NCI-H1092 (cell line): ENCODE measurements at regions not wholly inside any gene's neighbourhood (a gene's known extent, or its start where the extent isn't known, plus 50 kb on each side); places are given as distances from the start of the nearest gene placed in this dataset.
"Not testable (repeated sequence)": the region's sequence is repeated elsewhere in the genome, so short reads cannot be mapped to it uniquely, and the experiment has no call there.

Source experiments
- DNase-seq: peaks from one replicate; lab custom pipeline; 2025; lab: John Stamatoyannopoulos, UW

DNA sequence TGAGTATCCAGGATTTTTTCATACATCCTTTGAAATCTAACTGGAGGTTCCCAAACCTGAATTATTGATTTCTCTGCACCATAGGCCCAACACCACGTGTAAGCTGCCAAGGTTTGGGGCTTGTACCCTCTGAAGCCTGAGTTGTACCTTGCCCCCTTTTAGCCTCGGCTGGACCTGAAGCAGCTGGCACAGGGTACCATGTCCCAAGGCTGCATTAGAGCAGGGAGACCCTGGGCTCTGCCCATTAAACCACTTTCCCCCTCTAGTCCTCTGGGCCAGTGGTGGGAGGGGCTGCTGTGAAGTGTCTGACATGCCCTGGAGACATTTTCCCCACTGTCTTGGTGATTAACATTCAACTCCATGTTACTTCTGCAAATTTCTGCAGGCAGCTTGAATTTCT, 532.9 kb upstream of the NUDT12 start:
- DNase-seq = no peak

DNA sequence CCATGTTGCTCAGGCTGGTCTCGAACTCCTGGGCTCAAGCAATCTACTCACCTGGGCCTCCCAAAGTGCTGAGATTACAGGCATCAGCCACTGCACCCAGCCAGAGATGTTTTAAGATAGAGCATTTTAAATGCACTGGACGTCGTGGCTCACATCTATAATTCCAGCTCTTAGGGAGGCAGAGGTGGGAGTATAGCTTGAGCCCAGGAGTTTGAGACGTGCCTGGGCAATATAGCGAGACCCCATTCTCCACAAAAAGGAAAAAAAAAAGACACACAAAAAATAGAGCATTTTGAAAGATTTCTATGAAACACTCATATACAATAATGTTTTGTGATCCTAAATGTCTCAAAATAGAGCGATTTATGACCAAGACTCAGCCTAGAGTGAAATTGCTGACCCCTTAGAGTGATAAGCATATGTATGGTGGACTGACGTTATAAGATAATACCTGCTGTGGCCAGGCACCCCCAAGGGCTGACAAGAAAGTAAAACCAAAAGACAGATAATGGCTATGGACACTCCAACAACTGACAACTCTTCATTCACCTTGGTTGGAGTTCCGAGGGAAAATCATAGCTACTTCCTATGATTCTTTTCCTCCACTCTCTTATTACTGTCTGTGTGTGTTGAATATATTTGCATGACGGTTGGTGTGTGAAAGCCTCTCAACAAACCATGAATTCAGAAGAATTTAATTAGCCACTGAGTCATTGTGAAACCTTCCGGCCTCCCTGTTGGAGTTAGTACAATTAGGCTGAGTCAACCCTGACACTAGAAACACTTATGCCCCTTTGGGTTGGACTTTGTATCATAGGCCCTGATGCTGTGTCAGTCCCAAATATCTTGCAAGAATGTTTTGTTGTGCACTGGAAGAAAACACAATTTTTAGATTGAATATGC, 526.5 kb upstream of the NUDT12 start:
- DNase-seq = no peak

DNA sequence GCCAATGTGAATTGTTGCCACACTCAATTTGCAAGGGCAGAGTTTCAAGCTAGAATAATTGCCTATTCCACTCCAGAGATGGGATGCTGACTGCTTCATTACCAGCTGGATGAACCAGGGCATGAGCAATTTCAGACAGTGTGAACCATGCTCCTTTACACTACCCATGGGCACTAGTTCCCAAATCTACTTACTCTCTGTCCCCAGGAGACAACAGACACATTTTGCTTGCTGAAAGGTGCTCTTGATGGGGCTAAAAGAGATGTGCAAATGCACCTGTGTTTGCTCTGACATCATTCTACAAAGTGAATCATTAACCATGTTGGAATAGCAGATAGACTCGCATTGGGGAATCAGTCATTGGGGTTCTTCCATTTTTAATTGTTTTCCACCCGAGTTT, 522.3 kb upstream of the NUDT12 start:
- peak; percentile 44 for DNase-seq

DNA sequence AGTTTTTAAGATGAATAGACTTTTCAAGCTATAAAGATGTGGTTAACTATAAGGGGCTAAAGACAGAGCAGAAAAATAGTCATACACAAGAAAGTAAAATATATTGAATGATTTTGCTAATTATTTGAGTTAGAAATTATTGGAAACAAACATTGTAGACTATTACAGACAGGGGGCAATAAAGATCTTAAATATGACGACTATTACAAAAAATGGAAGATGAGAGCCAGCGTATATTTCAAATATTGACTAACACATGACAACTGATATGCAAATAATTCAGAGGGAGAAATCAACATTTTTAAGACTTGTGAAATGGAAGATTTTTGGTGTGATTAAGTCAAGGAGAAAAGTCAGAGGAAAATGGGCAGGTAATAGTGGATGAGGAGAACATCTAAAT, 520.2 kb upstream of the NUDT12 start:
- no peak for DNase-seq

DNA sequence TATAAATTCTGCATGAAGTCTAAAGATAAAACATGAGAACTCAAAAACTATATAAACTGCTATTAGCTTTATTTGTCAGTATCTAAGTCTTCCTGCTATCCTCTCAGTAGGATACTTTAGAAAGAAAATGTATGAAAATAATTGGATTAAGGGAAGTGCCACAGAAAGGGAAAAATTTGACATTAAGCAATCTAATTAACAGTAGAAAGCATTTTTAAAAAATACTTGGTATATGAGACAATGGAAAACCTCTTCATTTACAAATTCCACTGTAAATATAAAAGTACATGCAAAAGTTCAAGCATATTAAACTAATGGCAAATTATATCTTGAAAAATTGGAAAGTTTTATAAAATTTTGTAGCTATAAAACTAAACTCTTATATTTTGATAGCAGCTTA, 518.6 kb upstream of the NUDT12 start:
- DNase-seq = no peak

DNA sequence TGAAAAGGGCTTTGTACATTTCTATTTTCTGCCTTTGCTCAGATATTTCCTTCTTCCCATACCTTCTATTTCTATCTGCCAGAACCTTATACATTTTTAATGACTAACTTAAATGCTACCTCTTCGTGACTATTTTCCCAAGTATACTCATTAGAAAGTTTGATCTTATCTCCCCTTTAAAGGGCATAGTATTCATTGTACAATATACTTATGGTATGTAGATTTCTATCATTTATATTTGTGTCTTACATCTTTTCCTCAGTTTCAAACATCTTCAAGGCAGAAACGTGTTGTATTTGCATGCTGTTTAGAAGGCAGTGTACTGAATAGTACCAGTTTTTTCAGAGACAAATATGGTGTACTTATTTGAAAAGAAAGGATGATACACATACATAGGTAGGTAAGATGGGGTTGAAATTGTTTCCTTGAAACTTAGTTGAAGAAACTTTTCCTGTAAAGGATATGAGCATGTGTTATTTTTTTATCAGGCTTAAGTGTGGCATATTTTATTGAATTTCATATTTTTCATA, 518.1 kb upstream of the NUDT12 start:
- DNase-seq = no peak

DNA sequence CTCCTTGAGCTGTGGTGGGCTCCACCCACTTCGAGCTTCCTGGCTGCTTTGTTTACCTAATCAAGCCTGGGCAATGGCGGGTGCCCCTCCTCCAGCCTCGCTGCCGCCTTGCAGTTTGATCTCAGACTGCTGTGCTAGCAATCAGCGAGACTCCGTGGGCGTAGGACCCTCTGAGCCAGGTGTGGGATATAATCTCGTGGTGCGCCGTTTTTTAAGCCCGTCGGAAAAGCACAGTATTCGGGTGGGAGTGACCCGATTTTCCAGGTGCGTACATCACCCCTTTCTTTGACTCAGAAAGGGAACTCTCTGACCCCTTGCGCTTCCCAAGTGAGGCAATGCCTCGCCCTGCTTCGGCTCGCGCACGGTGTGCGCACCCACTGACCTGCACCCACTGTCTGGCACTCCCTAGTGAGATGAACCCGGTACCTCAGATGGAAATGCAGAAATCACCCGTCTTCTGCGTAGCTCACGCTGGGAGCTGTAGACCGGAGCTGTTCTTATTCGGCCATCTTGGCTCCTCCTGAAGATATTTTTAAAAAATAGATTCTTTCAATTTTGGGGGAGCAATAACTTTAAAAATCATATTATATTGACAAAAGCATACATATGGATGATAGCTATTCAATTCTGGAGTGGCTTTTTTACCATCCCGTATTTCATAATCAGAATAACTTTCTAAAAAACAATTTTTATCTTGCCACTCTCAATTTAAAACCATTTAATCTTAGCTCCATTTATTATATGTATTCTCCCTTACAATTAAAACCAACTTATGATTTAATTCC, 517.5 kb upstream of the NUDT12 start:
- DNase-seq = not testable (repeated sequence)

DNA sequence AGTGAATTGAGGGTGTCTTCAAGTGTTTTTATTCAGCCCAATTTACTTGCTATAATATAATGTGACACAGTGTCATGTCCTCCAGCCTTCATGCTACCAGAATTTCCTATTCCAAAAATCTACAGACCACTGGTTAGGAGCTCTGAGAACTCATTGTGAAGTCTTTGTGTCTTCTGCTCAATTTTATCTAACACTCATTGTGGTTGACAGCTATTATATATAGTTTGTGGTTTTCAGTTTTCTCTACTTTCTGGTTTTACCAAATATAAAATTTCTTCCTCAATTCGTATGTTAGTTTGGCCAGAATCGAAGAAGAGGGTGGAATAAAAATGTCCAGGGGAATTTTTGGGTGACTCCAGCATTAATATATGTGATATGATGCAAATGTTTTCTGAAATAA, 509.3 kb upstream of the NUDT12 start:
- no peak for DNase-seq

DNA sequence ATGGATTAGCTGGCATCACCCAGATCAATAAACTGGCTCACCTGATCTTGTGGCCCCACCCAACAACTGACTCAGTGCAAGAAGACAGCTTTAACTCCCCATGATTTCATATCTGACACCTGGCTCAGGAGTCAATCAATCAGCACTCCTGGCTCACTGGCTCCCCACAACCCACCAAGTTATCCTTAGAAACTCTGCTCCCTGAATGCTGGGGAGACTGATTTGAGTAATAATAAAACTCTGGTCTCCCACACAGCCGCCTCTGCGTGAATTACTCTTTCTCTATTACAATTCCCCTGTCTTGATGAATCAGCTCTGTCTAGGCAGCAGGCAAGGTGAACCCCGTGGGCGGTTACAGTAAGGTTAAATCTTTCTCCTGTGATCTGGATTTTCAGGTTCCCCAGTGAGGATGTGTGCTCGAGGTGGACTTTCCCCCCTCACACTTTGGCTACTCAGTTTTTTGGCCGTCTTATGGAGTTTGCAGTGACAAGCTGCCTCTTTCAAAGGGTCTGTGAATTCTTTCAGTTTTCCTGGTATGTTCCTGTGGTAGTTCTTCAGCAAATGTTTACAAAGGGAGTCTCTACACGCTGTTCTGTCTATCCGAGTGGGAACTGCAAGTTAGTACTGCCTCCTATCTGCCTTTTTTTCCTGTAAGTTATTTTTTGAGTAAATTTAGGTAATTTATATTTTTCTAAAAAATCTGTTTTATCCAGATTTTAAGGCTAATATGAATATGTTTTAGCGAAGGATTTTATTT, 500.2 kb upstream of the NUDT12 start:
- DNase-seq = no peak

DNA sequence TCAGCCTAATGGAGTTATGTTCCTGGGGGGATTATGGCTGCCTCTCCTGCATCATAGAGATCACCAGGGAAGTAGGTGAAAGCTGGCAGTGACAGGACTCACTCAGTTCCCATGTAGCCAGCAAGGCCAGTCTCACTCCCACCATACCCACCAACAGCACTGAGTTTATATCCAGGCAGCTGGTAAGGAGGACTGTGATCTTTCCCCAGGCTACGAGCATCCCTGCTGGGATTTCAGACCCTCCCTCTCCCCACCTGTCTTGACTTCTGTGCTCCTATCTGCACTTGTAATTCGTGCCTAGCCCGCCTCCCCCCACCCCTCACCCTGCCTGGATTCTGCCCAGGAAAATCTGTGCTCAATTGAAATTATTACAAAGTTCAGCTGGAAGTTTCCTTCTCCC, 499.1 kb upstream of the NUDT12 start:
- DNase-seq = no peak

DNA sequence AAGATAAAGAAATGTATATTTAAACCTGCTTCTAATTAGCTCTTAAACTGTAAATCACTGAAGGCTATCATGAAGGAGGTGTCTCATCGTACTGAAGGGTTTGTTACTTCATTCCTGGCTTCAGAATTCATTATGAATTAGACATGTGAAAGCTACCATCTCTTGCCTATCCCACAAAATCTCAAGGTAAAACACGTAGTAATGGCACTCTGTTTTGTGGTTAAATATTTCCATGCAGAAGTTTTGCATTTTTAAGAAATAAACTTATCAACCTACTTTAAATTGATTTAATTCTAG, 490.7 kb upstream of the NUDT12 start:
- DNase-seq = no peak

DNA sequence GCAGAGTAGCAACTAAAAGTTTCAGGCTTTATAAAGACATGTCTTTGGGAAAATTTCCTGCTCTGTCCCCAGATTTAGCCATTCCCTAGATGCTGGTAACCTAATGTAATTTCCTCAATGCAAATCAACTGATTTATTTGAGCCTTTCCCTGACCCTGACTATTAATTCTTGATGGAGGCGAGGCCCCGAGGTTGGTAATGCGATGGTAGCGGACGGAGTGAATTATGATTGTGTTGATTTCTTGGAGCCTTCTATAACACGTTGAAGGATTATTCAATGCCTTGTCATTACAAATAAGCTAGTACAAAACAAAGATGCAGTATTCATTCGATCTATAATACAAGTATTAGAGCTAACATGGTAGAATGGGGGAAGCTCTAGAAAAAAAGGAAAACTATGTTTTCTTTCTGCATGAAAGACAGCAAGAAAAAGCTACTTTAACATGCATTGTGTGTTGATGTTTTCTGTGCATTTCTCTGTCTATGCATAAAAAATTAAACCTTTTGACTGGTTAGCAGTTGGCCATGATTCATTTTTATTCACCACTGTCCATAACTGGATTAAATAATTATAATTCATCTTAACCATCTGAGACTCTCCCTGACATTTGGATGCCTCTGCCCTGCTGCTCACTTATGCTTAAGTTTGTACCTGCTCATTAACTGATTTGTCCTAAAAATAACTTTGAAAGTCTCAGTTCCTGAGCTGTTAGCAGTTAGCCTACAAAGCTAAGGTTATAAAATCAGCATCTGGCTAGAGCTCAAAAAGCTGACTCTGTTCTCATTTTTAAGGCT, 490.2 kb upstream of the NUDT12 start:
- no peak for DNase-seq

DNA sequence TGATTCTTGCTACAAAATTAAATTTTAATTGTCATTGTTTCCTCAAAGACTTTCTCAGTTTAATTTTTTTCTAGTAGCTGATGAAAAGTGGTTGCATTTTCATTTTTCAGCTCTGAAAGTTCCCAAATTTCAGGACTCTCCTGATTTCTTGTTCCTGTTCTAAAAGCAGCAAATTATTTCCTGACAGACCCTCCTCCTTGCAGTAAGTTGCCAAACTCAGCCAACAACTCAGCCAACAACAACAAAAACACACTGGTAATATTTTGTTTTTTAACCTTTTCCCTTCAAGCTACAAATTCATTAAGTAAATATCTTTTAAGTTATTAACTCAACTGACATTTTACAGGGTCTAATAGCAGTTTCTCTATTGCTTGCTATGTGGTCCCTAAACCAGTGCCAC, 487.8 kb upstream of the NUDT12 start:
- no peak for DNase-seq

DNA sequence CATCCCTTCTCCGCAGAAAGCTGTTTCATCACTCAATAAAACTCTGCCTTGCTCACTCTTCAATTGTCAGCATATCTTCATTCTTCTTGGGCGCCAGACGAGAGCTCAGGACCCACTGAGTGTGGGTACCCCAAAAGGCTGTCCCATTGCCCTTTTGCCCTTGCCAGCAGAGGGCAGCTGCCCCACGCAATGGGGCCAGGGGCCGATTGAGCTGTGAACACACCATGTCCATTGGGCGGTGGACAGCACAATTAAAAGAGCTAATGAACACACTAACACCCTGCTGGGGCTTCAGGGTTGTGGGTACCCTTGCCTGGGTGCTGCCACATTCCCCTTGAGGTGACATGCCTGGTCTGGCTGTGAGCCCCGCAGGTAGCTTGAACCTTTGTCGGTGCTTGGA, 487.2 kb upstream of the NUDT12 start:
- no peak for DNase-seq

DNA sequence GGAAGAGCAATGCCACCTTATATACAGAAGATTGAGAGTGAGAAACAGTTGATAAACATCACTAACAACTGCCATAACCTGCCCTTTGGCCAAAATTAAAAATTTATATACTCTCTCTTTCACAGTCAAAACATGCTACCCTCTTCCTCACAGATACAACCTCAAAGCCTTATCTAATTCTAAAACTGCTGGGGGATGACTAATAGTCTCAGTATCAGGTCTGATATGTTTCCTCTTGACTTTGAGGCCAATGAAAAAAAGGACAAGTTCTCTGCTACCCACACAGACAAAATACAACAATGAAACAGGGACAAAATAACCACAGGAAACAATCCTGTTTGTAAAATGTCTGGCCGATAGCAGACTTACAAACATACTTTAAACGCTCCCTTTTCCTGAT, 485.6 kb upstream of the NUDT12 start:
- no peak for DNase-seq

DNA sequence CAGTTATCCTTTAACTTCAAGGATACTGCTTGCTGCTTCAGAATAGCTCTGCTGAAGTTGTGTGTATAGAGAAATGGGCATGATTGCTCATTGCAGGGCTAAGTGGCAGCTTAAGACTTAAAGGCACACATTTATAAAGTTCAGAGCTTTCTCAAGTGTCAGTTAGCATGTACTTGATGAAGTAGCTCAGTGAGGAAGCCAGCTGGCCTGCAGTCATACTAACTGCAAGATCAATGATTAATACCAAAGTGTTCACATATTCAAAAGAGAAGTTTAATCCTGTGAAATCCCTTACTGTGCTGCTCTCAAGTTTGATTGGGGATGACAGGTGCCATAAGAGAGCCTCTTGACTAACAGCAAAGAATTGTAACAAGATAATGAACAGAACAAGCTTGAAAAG, 483.4 kb upstream of the NUDT12 start:
- DNase-seq = no peak

DNA sequence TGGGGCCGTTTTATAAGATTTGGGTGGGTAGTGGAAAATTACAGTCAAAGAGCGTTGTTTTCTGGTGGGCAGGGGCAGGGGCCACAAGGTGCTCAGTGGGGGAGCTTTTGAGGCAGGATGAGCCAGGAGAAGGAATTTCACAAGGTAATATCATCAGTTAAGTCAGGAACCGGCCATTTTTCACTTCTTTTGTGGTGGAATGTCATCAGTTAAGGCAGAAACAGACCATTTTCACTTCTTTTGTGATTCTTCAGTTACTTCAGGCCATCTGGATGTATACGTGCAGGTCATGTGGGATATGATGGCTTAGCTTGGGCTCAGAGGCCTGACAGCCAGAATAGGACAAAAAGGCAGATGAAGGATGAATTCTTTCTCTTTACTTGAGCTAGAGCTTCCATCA, 477.3 kb upstream of the NUDT12 start:
- not testable (repeated sequence) for DNase-seq

DNA sequence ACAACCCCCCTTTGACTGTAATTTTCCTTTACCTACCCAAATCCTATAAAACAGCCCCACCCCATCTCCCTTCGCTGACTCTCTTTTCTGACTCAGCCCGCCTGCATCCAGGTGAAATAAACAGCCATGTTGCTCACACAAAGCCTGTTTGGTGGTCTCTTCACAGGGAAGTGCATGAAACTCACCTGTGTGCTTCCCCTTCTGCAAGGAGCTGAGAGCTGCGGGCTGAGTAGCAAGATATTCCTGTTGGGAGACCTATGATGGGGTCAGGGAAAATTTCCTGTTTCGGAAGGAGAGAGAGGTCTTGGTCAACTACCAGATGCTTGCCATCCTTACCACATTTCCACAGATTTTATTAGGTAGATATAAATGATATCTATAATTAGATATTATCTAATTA, 474.5 kb upstream of the NUDT12 start:
- not testable (repeated sequence) for DNase-seq

DNA sequence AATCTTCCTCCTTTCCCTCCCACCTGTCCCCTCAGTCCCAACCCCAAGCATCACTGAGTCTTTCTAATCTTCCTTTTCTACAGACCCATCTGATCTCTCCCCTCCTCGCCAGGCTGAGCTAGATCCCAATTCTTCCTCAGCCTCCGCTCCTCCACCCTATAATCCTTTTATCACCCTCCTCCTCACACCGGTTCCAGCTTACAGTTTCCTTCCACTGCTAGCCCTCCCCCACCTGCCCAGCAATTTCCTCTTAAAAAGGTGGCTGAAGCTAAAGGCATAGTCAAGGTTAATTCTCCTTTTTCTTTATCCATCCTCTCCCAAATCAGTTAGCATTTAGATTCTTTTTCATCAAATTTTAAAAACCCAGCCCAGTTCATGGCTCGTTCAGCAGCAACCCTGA, 470.6 kb upstream of the NUDT12 start:
- not testable (repeated sequence) for DNase-seq

DNA sequence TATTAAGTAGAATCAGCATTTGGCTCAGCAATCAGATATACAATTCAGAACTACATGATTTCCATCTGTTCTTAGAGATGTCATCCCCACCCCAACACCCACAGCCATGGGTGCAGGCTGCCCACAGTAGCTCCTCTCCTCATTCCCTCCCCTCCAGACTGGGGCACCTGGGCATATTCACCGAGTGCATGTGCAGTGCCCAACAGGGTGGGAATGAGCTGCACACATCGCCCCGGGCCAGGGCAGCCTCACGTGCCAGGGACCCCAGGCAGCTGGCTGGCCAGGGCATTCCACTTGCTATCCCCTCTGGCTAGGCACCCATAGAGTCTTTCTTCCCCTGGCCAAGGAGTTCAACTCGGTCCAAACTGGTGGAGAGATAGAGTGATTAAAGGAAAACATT, 461.9 kb upstream of the NUDT12 start:
- DNase-seq = no peak

DNA sequence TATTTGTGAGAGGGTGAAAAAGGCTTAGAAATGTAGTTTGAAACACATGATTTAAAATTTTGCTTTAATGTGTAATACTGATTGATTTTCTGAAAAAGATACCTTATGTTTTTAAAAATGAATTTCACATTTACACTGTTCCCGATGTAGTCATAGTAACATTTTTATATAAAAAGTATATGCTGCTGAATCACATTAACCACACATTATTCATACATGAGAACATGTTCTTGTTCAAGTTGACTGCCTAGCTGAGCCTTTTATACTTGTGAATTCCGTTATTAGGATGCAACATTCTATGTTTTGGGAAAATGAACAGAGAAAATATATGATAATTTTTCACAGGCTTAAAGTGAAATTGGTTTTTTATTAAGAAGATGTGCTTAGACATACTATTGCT, 461.1 kb upstream of the NUDT12 start:
- DNase-seq = no peak

DNA sequence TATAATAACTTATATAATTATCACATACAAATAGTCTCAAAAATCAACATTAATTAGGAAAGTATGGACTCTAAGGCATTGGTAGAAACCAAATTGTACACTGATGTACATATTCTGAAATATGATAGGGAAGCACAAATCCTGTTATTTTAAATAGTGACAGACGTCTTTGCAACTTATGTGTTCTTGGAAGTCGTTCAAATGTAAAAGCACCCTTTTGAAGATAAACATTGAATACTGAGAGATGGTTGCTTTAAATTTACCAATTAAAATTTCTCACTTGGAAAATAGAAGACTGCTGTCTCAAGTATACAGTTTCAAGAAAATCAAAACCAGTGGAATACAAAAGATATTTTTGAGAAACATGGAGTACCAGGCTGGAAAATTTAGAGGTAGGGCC, 457.4 kb upstream of the NUDT12 start:
- DNase-seq = no peak
